ENCODE measurements at regions not wholly inside any gene's neighbourhood (a gene's known extent, or its start where the extent isn't known, plus 50 kb on each side); places are given as distances from the start of the nearest gene placed in this dataset.

GRCh38 chr10:124244256-124244877 lies 151.0 kb upstream of the CHST15 start:
- no peaks in the 10 kb centered on the region for H3K36me3 ChIP-seq (ENCODE audit: control insufficient read depth, insufficient read depth, low read length)
- H3K4me2 ChIP-seq (ENCODE audit: extremely low read depth, insufficient read depth, low read length), result no peak overlapping the region
- no peak overlapping the region for H3K4me3 ChIP-seq (replicated peaks in 1 of 4; ENCODE audit: control extremely low read depth in 1 of 4, insufficient read depth in 1 of 4, low read depth in 3 of 4, low read length in 4 of 4)
- no peaks in the 10 kb centered on the region for H3K27me3 ChIP-seq (ENCODE audit: control insufficient read depth, insufficient read depth, low read length)
- DNase-seq (ENCODE audit: low read depth in 2 of 2), result no peak
- no peak overlapping the region for H2AFZ ChIP-seq (ENCODE audit: low read length)
- no peaks in the 10 kb centered on the region for H4K20me1 ChIP-seq (ENCODE audit: control insufficient read depth, extremely low read depth, insufficient read depth, low read length)
- no peaks in the 10 kb centered on the region for H3K4me1 ChIP-seq (ENCODE audit: control insufficient read depth, extremely low read depth, insufficient read depth, low read length)
- TF ChIP-seq EZH2 (IDR thresholded peaks at IDR 0.05; ENCODE audit: low read length, missing control alignments), result no peak
- TF ChIP-seq, protein P1, sequence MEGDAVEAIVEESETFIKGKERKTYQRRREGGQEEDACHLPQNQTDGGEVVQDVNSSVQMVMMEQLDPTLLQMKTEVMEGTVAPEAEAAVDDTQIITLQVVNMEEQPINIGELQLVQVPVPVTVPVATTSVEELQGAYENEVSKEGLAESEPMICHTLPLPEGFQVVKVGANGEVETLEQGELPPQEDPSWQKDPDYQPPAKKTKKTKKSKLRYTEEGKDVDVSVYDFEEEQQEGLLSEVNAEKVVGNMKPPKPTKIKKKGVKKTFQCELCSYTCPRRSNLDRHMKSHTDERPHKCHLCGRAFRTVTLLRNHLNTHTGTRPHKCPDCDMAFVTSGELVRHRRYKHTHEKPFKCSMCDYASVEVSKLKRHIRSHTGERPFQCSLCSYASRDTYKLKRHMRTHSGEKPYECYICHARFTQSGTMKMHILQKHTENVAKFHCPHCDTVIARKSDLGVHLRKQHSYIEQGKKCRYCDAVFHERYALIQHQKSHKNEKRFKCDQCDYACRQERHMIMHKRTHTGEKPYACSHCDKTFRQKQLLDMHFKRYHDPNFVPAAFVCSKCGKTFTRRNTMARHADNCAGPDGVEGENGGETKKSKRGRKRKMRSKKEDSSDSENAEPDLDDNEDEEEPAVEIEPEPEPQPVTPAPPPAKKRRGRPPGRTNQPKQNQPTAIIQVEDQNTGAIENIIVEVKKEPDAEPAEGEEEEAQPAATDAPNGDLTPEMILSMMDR (conservative IDR thresholded peaks at IDR 0.05 in 1 of 2, IDR thresholded peaks at IDR 0.05 in 1 of 2; ENCODE audit: low read depth in 1 of 2, low read length in 2 of 2), result no peak
- no peaks in the 10 kb centered on the region for H3K79me2 ChIP-seq (ENCODE audit: control insufficient read depth, insufficient read depth, low read length)
- no peak overlapping the region for H3K9ac ChIP-seq (ENCODE audit: insufficient read depth, low read length)
- no peaks in the 10 kb centered on the region for H3K9me3 ChIP-seq (ENCODE audit: control insufficient read depth, insufficient read depth, low read depth, low read length)
- H3K27ac ChIP-seq (ENCODE audit: insufficient read depth, low read length), result no peak overlapping the region

- TF ChIP-seq EZH2 (IDR thresholded peaks at IDR 0.05; ENCODE audit: low read length, missing control alignments), result no peak
- TF ChIP-seq, protein P1 (conservative IDR thresholded peaks at IDR 0.05 in 1 of 2, IDR thresholded peaks at IDR 0.05 in 1 of 2; ENCODE audit: low read depth in 1 of 2, low read length in 2 of 2), result no peak
Observed at GRCh38 chr10:124243702-124244121, 150.3 kb upstream of the CHST15 start.

DNA sequence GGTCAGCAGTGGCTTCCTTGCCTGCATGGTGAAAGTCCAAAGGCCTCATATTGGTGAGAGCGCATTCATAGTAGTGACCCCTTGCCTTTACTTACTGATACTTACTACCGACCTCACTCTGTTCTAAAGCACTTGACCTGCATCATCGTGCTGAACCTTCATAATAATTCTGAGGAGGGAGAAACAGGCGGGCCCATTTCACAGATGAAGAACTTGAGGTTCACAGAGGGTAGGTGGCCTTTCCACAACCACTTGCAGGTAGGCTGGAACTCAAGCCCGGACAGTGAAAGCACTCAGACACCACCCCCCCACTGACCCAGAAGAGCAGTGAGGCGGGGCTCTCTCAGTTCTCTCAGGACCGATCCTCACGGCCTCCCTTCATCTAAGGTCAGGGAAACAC lies 149.4 kb upstream of the CHST15 start:
- Histone ChIP-seq H3K4me1 (ENCODE audit: control insufficient read depth, extremely low read depth, insufficient read depth, low read length) (no peaks in the 10 kb centered on the region), H3K27me3 (ENCODE audit: control insufficient read depth, insufficient read depth, low read length) (no peaks in the 10 kb centered on the region), H3K9ac (ENCODE audit: insufficient read depth, low read length) (no peak overlapping the region), H3K4me2 (ENCODE audit: extremely low read depth, insufficient read depth, low read length) (no peak overlapping the region), H3K27ac (ENCODE audit: insufficient read depth, low read length) (no peak overlapping the region), H3K36me3 (ENCODE audit: control insufficient read depth, insufficient read depth, low read length) (no peaks in the 10 kb centered on the region), H3K79me2 (ENCODE audit: control insufficient read depth, insufficient read depth, low read length) (no peaks in the 10 kb centered on the region), H2AFZ (ENCODE audit: low read length) (no peak overlapping the region), H4K20me1 (ENCODE audit: control insufficient read depth, extremely low read depth, insufficient read depth, low read length) (no peaks in the 10 kb centered on the region), H3K9me3 (ENCODE audit: control insufficient read depth, insufficient read depth, low read depth, low read length) (no peaks in the 10 kb centered on the region), H3K4me3 (replicated peaks in 1 of 4; ENCODE audit: control extremely low read depth in 1 of 4, insufficient read depth in 1 of 4, low read depth in 3 of 4, low read length in 4 of 4) (no peak overlapping the region)
- no peak for DNase-seq (ENCODE audit: low read depth in 2 of 2)
- TF ChIP-seq EZH2 (IDR thresholded peaks at IDR 0.05; ENCODE audit: low read length, missing control alignments), result no peak
- TF ChIP-seq, protein P1 (conservative IDR thresholded peaks at IDR 0.05 in 1 of 2, IDR thresholded peaks at IDR 0.05 in 1 of 2; ENCODE audit: low read depth in 1 of 2, low read length in 2 of 2), result no peak

More at GRCh38 chr10:124243702-124244121, 150.3 kb upstream of the CHST15 start:
- Histone ChIP-seq H3K27ac (ENCODE audit: insufficient read depth, low read length) (no peak overlapping the region), H3K9me3 (ENCODE audit: control insufficient read depth, insufficient read depth, low read depth, low read length) (no peaks in the 10 kb centered on the region), H3K9ac (ENCODE audit: insufficient read depth, low read length) (no peak overlapping the region), H2AFZ (ENCODE audit: low read length) (no peak overlapping the region), H3K27me3 (ENCODE audit: control insufficient read depth, insufficient read depth, low read length) (no peaks in the 10 kb centered on the region), H3K79me2 (ENCODE audit: control insufficient read depth, insufficient read depth, low read length) (no peaks in the 10 kb centered on the region), H3K4me3 (replicated peaks in 1 of 4; ENCODE audit: control extremely low read depth in 1 of 4, insufficient read depth in 1 of 4, low read depth in 3 of 4, low read length in 4 of 4) (no peak overlapping the region), H3K36me3 (ENCODE audit: control insufficient read depth, insufficient read depth, low read length) (no peaks in the 10 kb centered on the region), H3K4me2 (ENCODE audit: extremely low read depth, insufficient read depth, low read length) (no peak overlapping the region), H4K20me1 (ENCODE audit: control insufficient read depth, extremely low read depth, insufficient read depth, low read length) (no peaks in the 10 kb centered on the region), H3K4me1 (ENCODE audit: control insufficient read depth, extremely low read depth, insufficient read depth, low read length) (no peaks in the 10 kb centered on the region)
- no peak for DNase-seq (ENCODE audit: low read depth in 2 of 2)

Data from fibroblast of lung (primary cell).